Neural crest cell (in vitro differentiated cells): ENCODE measurements at regions not wholly inside any gene's neighbourhood (a gene's known extent, or its start where the extent isn't known, plus 50 kb on each side); places are given as distances from the start of the nearest gene placed in this dataset.

Experiments
- DNase-seq: peaks from one replicate; pipeline ENCODE4 v3.0.0; 2021; ENCODE audit warnings: low read depth, mixed read lengths, low spot score
- H3K27ac Mint-ChIP-seq: one replicate; pipeline ENCODE4 v1.8.0; 2021; ENCODE audit warnings: mild to moderate bottlenecking, mixed read lengths; ENCODE audit not compliant: unreplicated experiment
- H3K27me3 Mint-ChIP-seq: 2 replicates; pipeline ENCODE4 v1.8.0; 2021; ENCODE audit warnings: low read depth, mild to moderate bottlenecking, mixed read lengths
- H3K36me3 Mint-ChIP-seq: 2 replicates; pipeline ENCODE4 v1.8.0; 2021; ENCODE audit warnings: low read depth, mild to moderate bottlenecking, mixed read lengths
- H3K4me1 Mint-ChIP-seq: 2 replicates; pipeline ENCODE4 v1.8.0; 2021; ENCODE audit warnings: mixed read lengths
- H3K4me3 Mint-ChIP-seq: one replicate; pipeline ENCODE4 v1.8.0; 2021; ENCODE audit warnings: mild to moderate bottlenecking, mixed read lengths
- H3K9me3 Mint-ChIP-seq: 2 replicates; pipeline ENCODE4 v1.8.0; 2021; ENCODE audit warnings: mixed read lengths
- CTCF ChIP-seq: fragments of 200-600 bp; sonication (generic); conservative IDR thresholded peaks from 2 replicates; pipeline ENCODE4 v1.5.0; 2021; ENCODE audit warnings: antibody characterized with exemption, mild to moderate bottlenecking

GRCh38 chr1:78286686-78287085 lies 204.1 kb upstream of the PTGFR start:
- DNase-seq: no peak
- H3K4me1 Mint-ChIP-seq: no peaks in the 10 kb centered on the region
- peaks cover 4% of the 10 kb centered on the region for H3K27me3 Mint-ChIP-seq
- H3K4me3 Mint-ChIP-seq: no peak overlapping the region
- H3K9me3 Mint-ChIP-seq: peaks cover under 1% of the 10 kb centered on the region
- no peak for TF ChIP-seq CTCF
- H3K27ac Mint-ChIP-seq: no peak overlapping the region
- no peaks in the 10 kb centered on the region for H3K36me3 Mint-ChIP-seq

GRCh38 chr1:78289603-78290002 lies 201.2 kb upstream of the PTGFR start:
- no peaks in the 10 kb centered on the region for H3K36me3 Mint-ChIP-seq
- no peak for DNase-seq
- no peak for TF ChIP-seq CTCF
- H3K4me3 Mint-ChIP-seq: no peak overlapping the region
- no peak overlapping the region for H3K27ac Mint-ChIP-seq
- H3K9me3 Mint-ChIP-seq: no peaks in the 10 kb centered on the region
- H3K27me3 Mint-ChIP-seq: peaks cover 5% of the 10 kb centered on the region
- H3K4me1 Mint-ChIP-seq: no peaks in the 10 kb centered on the region

DNA sequence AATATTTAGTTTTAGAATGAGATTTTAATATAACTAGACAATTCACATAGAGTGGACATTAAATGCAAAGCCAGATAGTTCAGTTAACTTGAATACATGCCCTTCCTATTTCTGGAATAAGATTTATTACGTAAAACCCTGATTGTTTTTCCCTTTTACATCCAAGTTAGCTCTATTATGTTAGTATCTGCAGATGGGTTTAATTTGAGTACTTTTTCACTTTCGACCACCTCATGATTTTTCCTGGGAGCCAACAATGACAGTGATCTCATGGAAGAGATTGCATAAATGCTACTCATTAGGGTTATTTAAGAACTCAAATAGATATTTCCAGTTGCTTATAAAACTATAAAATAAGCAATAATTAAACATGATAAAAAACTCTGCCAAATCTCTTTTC lies 199.4 kb upstream of the PTGFR start:
- Mint-ChIP-seq H3K4me3 (no peak overlapping the region), H3K4me1 (no peaks in the 10 kb centered on the region), H3K27ac (no peak overlapping the region), H3K36me3 (no peaks in the 10 kb centered on the region), H3K9me3 (no peaks in the 10 kb centered on the region), H3K27me3 (peaks cover 5% of the 10 kb centered on the region)
- TF ChIP-seq CTCF: no peak
- DNase-seq: no peak

DNA sequence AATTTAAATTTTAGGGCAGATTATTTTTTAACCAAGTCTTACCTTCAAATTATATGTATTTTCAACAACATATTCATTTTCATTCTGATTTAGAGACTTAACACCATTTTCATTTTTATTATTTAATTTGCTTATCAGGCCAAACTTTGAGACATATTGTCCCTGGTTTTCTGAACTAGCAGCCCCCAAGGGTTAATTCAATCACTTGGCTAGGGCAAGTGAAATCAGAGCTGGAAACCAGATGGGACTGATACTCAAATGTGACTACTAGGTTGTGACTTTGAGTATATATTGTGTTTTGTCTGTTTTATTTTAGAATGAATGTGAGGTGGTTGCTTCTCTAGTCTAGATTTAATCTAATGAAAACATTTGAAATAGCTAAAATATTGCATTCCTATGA lies 198.9 kb upstream of the PTGFR start:
- Mint-ChIP-seq H3K36me3 (no peaks in the 10 kb centered on the region), H3K4me1 (no peaks in the 10 kb centered on the region), H3K27ac (no peak overlapping the region), H3K9me3 (no peaks in the 10 kb centered on the region), H3K4me3 (no peak overlapping the region), H3K27me3 (peaks cover 5% of the 10 kb centered on the region)
- DNase-seq: no peak
- no peak for TF ChIP-seq CTCF

GRCh38 chr1:78292361-78292760 lies 198.4 kb upstream of the PTGFR start:
- Mint-ChIP-seq H3K27me3 (peaks cover 5% of the 10 kb centered on the region), H3K9me3 (no peaks in the 10 kb centered on the region), H3K4me1 (no peaks in the 10 kb centered on the region), H3K27ac (no peak overlapping the region), H3K4me3 (no peak overlapping the region), H3K36me3 (no peaks in the 10 kb centered on the region)
- DNase-seq: no peak
- TF ChIP-seq CTCF: no peak

- TF ChIP-seq CTCF: no peak
Observed at GRCh38 chr1:78297836-78298235, 192.9 kb upstream of the PTGFR start.

More at GRCh38 chr1:78297836-78298235, 192.9 kb upstream of the PTGFR start:
- Mint-ChIP-seq H3K36me3 (no peaks in the 10 kb centered on the region), H3K9me3 (no peaks in the 10 kb centered on the region), H3K27me3 (no peaks in the 10 kb centered on the region), H3K4me3 (no peak overlapping the region), H3K27ac (no peak overlapping the region), H3K4me1 (no peaks in the 10 kb centered on the region)
- DNase-seq: no peak
